DOHH2 (cell line): ENCODE measurements at regions not wholly inside any gene's neighbourhood (a gene's known extent, or its start where the extent isn't known, plus 50 kb on each side); places are given as distances from the start of the nearest gene placed in this dataset.

Source experiments
- H3F3A ChIP-seq: fragments of 200-600 bp; sonication (generic), shearing (Covaris generic); 2 replicates; pipeline ENCODE4 v1.6.0; 2016; ENCODE audit warnings: antibody characterized with exemption, mild to moderate bottlenecking; ENCODE audit not compliant: control insufficient read depth, insufficient read depth
- H3K27ac ChIP-seq: fragments of 200-600 bp; sonication (generic); 2 replicates; pipeline ENCODE4 v1.5.1; 2014; ENCODE audit warnings: low read depth, mild to moderate bottlenecking, low read length, moderate library complexity
- H3K27me3 ChIP-seq: fragments of 200-600 bp; sonication (generic); 2 replicates; pipeline ENCODE4 v1.6.1; 2014; ENCODE audit warnings: mild to moderate bottlenecking, low read length, mixed read lengths; ENCODE audit not compliant: control insufficient read depth
- H3K36me3 ChIP-seq: fragments of 200-600 bp; sonication (generic); 2 replicates; pipeline ENCODE4 v1.6.1; 2014; ENCODE audit warnings: mild to moderate bottlenecking, low read length, moderate library complexity, mixed read lengths; ENCODE audit not compliant: control insufficient read depth
- H3K4me1 ChIP-seq: fragments of 200-600 bp; sonication (generic); 2 replicates; pipeline ENCODE4 v1.6.1; 2014; ENCODE audit warnings: mild to moderate bottlenecking, low read length, mixed read lengths; ENCODE audit not compliant: control insufficient read depth
- H3K4me2 ChIP-seq: fragments of 200-600 bp; sonication (generic); 2 replicates; pipeline ENCODE4 v1.6.0; 2014; ENCODE audit warnings: mild to moderate bottlenecking, low read length, moderate library complexity
- H3K4me3 ChIP-seq: fragments of 200-600 bp; sonication (generic); 2 replicates; pipeline ENCODE4 v1.5.1; 2014; ENCODE audit warnings: mild to moderate bottlenecking, low read length, mixed read lengths
- H3K79me2 ChIP-seq: fragments of 200-600 bp; sonication (generic); 2 replicates; pipeline ENCODE4 v1.6.1; 2014; ENCODE audit warnings: mild to moderate bottlenecking, low read length, mixed read lengths; ENCODE audit not compliant: control insufficient read depth
- H3K9me2 ChIP-seq: fragments of 200-600 bp; sonication (generic); replicated peaks from 2 replicates; pipeline ENCODE4 v1.6.1; 2014; ENCODE audit warnings: mild to moderate bottlenecking, low read length, mixed read lengths; ENCODE audit not compliant: control insufficient read depth
- H3K9me3 ChIP-seq: fragments of 200-600 bp; sonication (generic); 2 replicates; pipeline ENCODE4 v1.6.1; 2014; ENCODE audit warnings: antibody characterized with exemption, low read length, mixed read lengths; ENCODE audit not compliant: control insufficient read depth, insufficient read depth
- H4K20me1 ChIP-seq: fragments of 200-600 bp; sonication (generic); 2 replicates; pipeline ENCODE4 v1.6.0; 2014; ENCODE audit warnings: low read depth, mild to moderate bottlenecking, antibody characterized with exemption, low read length, moderate library complexity; ENCODE audit not compliant: control insufficient read depth, insufficient read depth
- CTCF ChIP-seq: fragments of 200-600 bp; sonication (generic); IDR thresholded peaks from one replicate; pipeline ENCODE4 v1.5.1; 2014; ENCODE audit warnings: antibody characterized with exemption, mild to moderate bottlenecking, low read depth, low read length; ENCODE audit not compliant: poor library complexity, severe bottlenecking
- EZH2phosphoT487 ChIP-seq: fragments of 200-600 bp; sonication (generic); IDR thresholded peaks from 2 replicates; pipeline ENCODE4 v1.6.1; 2017; ENCODE audit warnings: borderline replicate concordance, mild to moderate bottlenecking, antibody characterized with exemption, low read length, moderate library complexity, mixed read lengths

DNA sequence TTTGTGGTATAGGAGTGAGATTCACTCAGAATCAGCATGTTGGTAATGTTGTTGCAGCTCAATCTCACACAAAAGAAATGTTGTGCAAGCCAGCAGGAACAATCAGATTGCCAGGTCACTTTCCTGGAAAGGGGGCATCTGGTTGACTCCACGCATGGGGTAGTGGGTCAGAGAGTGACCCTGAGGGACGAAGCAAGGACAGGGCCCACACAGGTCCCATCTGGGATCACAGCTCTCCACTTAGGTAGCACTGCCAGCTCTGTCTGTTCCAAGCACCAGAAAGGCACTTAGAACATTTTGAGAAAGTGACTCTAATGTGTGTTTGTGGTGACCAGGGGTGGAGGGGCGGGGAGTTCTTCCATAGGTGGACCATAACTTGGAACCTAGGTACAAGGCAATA is 109.5 kb downstream of the RASSF10 start:
- Histone ChIP-seq H3K27ac (no peak overlapping the region), H3K36me3 (no peaks in the 10 kb centered on the region), H3K9me2 (no peaks in the 10 kb centered on the region), H3K79me2 (no peaks in the 10 kb centered on the region), H3K4me2 (no peak overlapping the region), H3K9me3 (no peaks in the 10 kb centered on the region), H4K20me1 (no peaks in the 10 kb centered on the region), H3K4me3 (no peak overlapping the region), H3K4me1 (no peaks in the 10 kb centered on the region), H3K27me3 (no peaks in the 10 kb centered on the region), H3F3A (no peaks in the 10 kb centered on the region)
- TF ChIP-seq CTCF (no peak), EZH2phosphoT487 (no peak)

DNA sequence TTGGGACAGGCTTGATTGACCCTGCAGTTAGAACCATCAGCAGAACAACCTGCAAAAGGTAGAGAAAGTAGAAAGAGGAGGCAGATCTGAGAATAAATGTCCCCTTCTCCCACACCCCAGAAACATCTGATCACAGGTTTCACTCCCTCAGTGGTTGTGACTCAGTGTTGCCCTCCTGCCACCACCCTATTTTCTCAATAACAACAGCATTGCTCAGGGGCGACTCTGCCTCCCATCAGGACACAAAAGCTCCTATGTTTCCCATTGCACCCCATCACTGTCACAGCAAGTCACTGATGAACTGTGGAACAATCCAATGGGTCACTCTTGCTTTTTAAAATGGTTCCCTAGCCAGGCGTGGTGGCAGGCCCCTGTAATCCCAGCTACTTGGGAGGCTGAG is 110.2 kb downstream of the RASSF10 start:
- H3K27ac ChIP-seq, result no peak overlapping the region
- no peaks in the 10 kb centered on the region for H3K4me1 ChIP-seq
- no peak overlapping the region for H3K4me3 ChIP-seq
- no peaks in the 10 kb centered on the region for H3K79me2 ChIP-seq
- H3K9me3 ChIP-seq, result no peaks in the 10 kb centered on the region
- H3F3A ChIP-seq, result no peaks in the 10 kb centered on the region
- H3K27me3 ChIP-seq, result no peaks in the 10 kb centered on the region
- no peak for TF ChIP-seq CTCF
- no peak for TF ChIP-seq EZH2phosphoT487
- H3K4me2 ChIP-seq, result no peak overlapping the region
- no peaks in the 10 kb centered on the region for H4K20me1 ChIP-seq
- no peaks in the 10 kb centered on the region for H3K36me3 ChIP-seq
- H3K9me2 ChIP-seq, result no peaks in the 10 kb centered on the region

- no peak overlapping the region for H3K4me2 ChIP-seq
- H3K4me1 ChIP-seq, result no peaks in the 10 kb centered on the region
- no peaks in the 10 kb centered on the region for H4K20me1 ChIP-seq
- no peaks in the 10 kb centered on the region for H3K79me2 ChIP-seq
- H3K9me3 ChIP-seq, result no peaks in the 10 kb centered on the region
- H3K9me2 ChIP-seq, result no peaks in the 10 kb centered on the region
- no peak for TF ChIP-seq CTCF
- no peak for TF ChIP-seq EZH2phosphoT487
- no peaks in the 10 kb centered on the region for H3K36me3 ChIP-seq
- H3K27me3 ChIP-seq, result no peaks in the 10 kb centered on the region
- no peaks in the 10 kb centered on the region for H3F3A ChIP-seq
- no peak overlapping the region for H3K4me3 ChIP-seq
- H3K27ac ChIP-seq, result no peak overlapping the region
Measured at GRCh38 chr11:13119941-13120520, 110.9 kb downstream of the RASSF10 start.

DNA sequence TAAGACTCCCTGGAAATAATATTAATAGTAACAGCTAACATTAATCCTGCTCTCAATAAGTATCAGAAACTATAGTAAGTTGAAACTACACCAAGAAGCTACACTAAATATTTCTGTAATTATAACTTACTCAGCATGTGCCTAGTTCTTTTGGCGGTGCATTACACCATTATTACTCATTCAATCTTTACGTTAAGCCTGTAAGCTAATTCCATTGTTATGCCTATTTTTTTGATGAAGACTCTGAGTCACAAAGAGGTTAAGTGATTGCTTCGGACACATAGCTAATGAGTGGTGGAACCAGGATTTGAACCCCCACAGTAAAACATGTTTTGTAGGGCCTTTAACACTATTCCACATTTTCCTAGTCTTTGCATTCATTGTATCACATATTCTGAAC is 111.6 kb downstream of the RASSF10 start:
- Histone ChIP-seq H3K4me3 (no peak overlapping the region), H4K20me1 (no peaks in the 10 kb centered on the region), H3K79me2 (no peaks in the 10 kb centered on the region), H3K36me3 (no peaks in the 10 kb centered on the region), H3F3A (no peaks in the 10 kb centered on the region), H3K9me2 (no peaks in the 10 kb centered on the region), H3K4me2 (no peak overlapping the region), H3K27me3 (no peaks in the 10 kb centered on the region), H3K9me3 (no peaks in the 10 kb centered on the region), H3K27ac (no peak overlapping the region), H3K4me1 (no peaks in the 10 kb centered on the region)
- TF ChIP-seq EZH2phosphoT487 (no peak), CTCF (no peak)
